Keratinocyte (primary cell): ENCODE measurements at regions not wholly inside any gene's neighbourhood (a gene's known extent, or its start where the extent isn't known, plus 50 kb on each side); places are given as distances from the start of the nearest gene placed in this dataset.

Source experiments
- DNase-seq: peaks from one replicate; pipeline ENCODE4 v3.0.0-alpha.2; 2011; ENCODE audit warnings: low read depth, missing footprints, low spot score
- FAIRE-seq: peaks from 2 replicates; lab custom pipeline; 2011; peaks lifted over from hg19 to GRCh38; lab: Jason Lieb, UNC
- H2AFZ ChIP-seq: 2 replicates; pipeline ENCODE4 v1.6.0; 2012; ENCODE audit warnings: low read length, control low read depth, inconsistent platforms; ENCODE audit not compliant: control insufficient read depth
- H3K27ac ChIP-seq: 2 replicates; pipeline ENCODE4 v1.5.1; 2011; ENCODE audit warnings: low read length; ENCODE audit not compliant: control insufficient read depth, insufficient read depth
- H3K27me3 ChIP-seq: 3 replicates; pipeline ENCODE4 v1.6.0; 2011; ENCODE audit warnings: low read length; ENCODE audit not compliant: control insufficient read depth, insufficient read depth; ENCODE audit errors: extremely low read depth
- H3K36me3 ChIP-seq, 2 experiments: 2 replicates in 1 of 2; 3 replicates in 1 of 2; pipeline ENCODE4 v1.5.1; 2011; ENCODE audit warnings: low read length in 2 of 2, mild to moderate bottlenecking in 1 of 2; ENCODE audit not compliant: control insufficient read depth in 2 of 2, insufficient read depth in 2 of 2; ENCODE audit errors: extremely low read depth in 1 of 2
- H3K4me1 ChIP-seq: 3 replicates; pipeline ENCODE4 v1.5.1; 2011; ENCODE audit warnings: low read length; ENCODE audit not compliant: control insufficient read depth, insufficient read depth; ENCODE audit errors: extremely low read depth
- H3K4me2 ChIP-seq: 3 replicates; pipeline ENCODE4 v1.6.0; 2011; ENCODE audit warnings: low read depth, low read length; ENCODE audit not compliant: control insufficient read depth, insufficient read depth; ENCODE audit errors: extremely low read depth
- H3K4me3 ChIP-seq, 3 experiments: fragments of 200-600 bp in 1 of 3; sonication (generic) in 1 of 3; 2 replicates in 2 of 3; 3 replicates in 1 of 3; pipeline ENCODE4 v1.5.1; 2011 to 2016; ENCODE audit warnings: low read length in 3 of 3, mild to moderate bottlenecking in 3 of 3, control low read depth in 2 of 3, inconsistent platforms in 1 of 3, low read depth in 1 of 3, mixed read lengths in 1 of 3, mixed run types in 1 of 3, moderate library complexity in 1 of 3; ENCODE audit not compliant: control insufficient read depth in 2 of 3, insufficient read depth in 2 of 3; ENCODE audit errors: extremely low read depth in 1 of 3
- H3K79me2 ChIP-seq: 2 replicates; pipeline ENCODE4 v1.6.0; 2012; ENCODE audit warnings: low read length; ENCODE audit not compliant: control insufficient read depth, insufficient read depth
- H3K9ac ChIP-seq: 3 replicates; pipeline ENCODE4 v1.6.0; 2011; ENCODE audit warnings: low read length; ENCODE audit not compliant: control insufficient read depth, insufficient read depth; ENCODE audit errors: extremely low read depth
- H3K9me1 ChIP-seq: 3 replicates; pipeline ENCODE4 v1.6.0; 2011; ENCODE audit warnings: low read length; ENCODE audit not compliant: control insufficient read depth, insufficient read depth; ENCODE audit errors: extremely low read depth
- H3K9me3 ChIP-seq: 2 replicates; pipeline ENCODE4 v1.5.1; 2012; ENCODE audit warnings: low read depth, low read length; ENCODE audit not compliant: control insufficient read depth
- H4K20me1 ChIP-seq: 3 replicates; pipeline ENCODE4 v1.6.0; 2011; ENCODE audit warnings: low read length; ENCODE audit not compliant: control insufficient read depth, insufficient read depth; ENCODE audit errors: extremely low read depth
- EZH2 ChIP-seq: IDR thresholded peaks from one replicate; pipeline ENCODE4 v1.6.1; 2012; ENCODE audit warnings: inconsistent platforms, mild to moderate bottlenecking, low read length, moderate library complexity
- dilution Hi-C: fragments of 300-500 bp; cut with MboI; formaldehyde crosslinking; loops from one replicate; pipeline ENCODE4 v1.7.0; 2020; ENCODE audit warnings: low sequenced_read_pairs; ENCODE audit not compliant: extremely low pct_ligation_motif_present
- TF ChIP-seq, protein P1 (sequence below), 3 experiments: IDR thresholded peaks in 1 of 3; conservative IDR thresholded peaks in 1 of 3; optimal IDR thresholded peaks in 1 of 3; 2 replicates in 2 of 3; 3 replicates in 1 of 3; pipeline versions ENCODE3 to v1.5.1; 2011; ENCODE audit warnings: low read length in 3 of 3, mild to moderate bottlenecking in 3 of 3, moderate library complexity in 2 of 3, control low read depth in 1 of 3, inconsistent platforms in 1 of 3; ENCODE audit not compliant: insufficient read depth in 2 of 3; ENCODE audit errors: extremely low read depth in 1 of 3

DNA sequence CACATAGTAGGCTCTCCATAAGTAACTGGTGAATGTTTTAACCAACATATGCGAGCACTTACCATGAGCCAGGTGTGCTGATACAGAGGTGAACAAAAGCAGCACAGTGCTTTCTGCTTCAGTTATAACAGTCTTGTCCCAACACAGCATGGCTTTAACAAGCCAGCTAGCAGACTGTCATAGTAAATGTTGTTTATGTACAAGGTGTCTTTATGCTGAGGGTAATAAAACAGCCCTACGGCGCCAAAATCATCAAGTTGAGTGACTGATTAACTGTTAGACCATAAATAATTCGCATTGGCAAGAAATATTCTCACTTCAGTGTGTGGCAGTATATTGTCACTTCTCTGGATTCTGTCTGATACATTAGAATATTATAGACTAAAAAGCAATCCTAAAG is 646.0 kb upstream of the CFAP20DC start:
- no peak overlapping the region for H3K9ac ChIP-seq
- H3K4me3 ChIP-seq: no peak overlapping the region
- no peak overlapping the region for H3K27ac ChIP-seq
- no peaks in the 10 kb centered on the region for H3K9me1 ChIP-seq
- no peak overlapping the region for H3K4me2 ChIP-seq
- dilution Hi-C loops: no loop called here
- no peaks in the 10 kb centered on the region for H3K9me3 ChIP-seq
- DNase-seq (no peak), FAIRE-seq (no peak)
- no peaks in the 10 kb centered on the region for H3K4me1 ChIP-seq
- H2AFZ ChIP-seq: no peak overlapping the region
- H3K36me3 ChIP-seq: no peaks in the 10 kb centered on the region
- no peak for TF ChIP-seq EZH2
- TF ChIP-seq, protein P1, sequence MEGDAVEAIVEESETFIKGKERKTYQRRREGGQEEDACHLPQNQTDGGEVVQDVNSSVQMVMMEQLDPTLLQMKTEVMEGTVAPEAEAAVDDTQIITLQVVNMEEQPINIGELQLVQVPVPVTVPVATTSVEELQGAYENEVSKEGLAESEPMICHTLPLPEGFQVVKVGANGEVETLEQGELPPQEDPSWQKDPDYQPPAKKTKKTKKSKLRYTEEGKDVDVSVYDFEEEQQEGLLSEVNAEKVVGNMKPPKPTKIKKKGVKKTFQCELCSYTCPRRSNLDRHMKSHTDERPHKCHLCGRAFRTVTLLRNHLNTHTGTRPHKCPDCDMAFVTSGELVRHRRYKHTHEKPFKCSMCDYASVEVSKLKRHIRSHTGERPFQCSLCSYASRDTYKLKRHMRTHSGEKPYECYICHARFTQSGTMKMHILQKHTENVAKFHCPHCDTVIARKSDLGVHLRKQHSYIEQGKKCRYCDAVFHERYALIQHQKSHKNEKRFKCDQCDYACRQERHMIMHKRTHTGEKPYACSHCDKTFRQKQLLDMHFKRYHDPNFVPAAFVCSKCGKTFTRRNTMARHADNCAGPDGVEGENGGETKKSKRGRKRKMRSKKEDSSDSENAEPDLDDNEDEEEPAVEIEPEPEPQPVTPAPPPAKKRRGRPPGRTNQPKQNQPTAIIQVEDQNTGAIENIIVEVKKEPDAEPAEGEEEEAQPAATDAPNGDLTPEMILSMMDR (optimal IDR thresholded peaks at IDR 0.05 in 1 of 3, IDR thresholded peaks at IDR 0.05 in 1 of 3, conservative IDR thresholded peaks at IDR 0.05 in 1 of 3; ENCODE audit: extremely low read depth in 1 of 3, insufficient read depth in 2 of 3, low read length in 3 of 3): no peak
- H4K20me1 ChIP-seq: no peaks in the 10 kb centered on the region
- no peaks in the 10 kb centered on the region for H3K27me3 ChIP-seq
- H3K79me2 ChIP-seq: no peaks in the 10 kb centered on the region

GRCh38 chr3:59692117-59692516 is 642.3 kb upstream of the CFAP20DC start:
- Histone ChIP-seq H3K27me3 (no peaks in the 10 kb centered on the region), H3K27ac (no peak overlapping the region), H3K4me3 (no peak overlapping the region), H3K9ac (no peak overlapping the region), H3K4me1 (no peaks in the 10 kb centered on the region), H3K9me3 (no peaks in the 10 kb centered on the region), H4K20me1 (no peaks in the 10 kb centered on the region), H3K9me1 (no peaks in the 10 kb centered on the region), H3K4me2 (no peak overlapping the region), H3K79me2 (no peaks in the 10 kb centered on the region), H2AFZ (no peak overlapping the region), H3K36me3 (no peaks in the 10 kb centered on the region)
- no peak for TF ChIP-seq EZH2
- TF ChIP-seq, protein P1 (optimal IDR thresholded peaks at IDR 0.05 in 1 of 3, IDR thresholded peaks at IDR 0.05 in 1 of 3, conservative IDR thresholded peaks at IDR 0.05 in 1 of 3; ENCODE audit: extremely low read depth in 1 of 3, insufficient read depth in 2 of 3, low read length in 3 of 3): no peak
- FAIRE-seq (no peak), DNase-seq (no peak)
- dilution Hi-C loops: no loop called here
